GM12892 (cell line): ENCODE measurements at regions not wholly inside any gene's neighbourhood (a gene's known extent, or its start where the extent isn't known, plus 50 kb on each side); places are given as distances from the start of the nearest gene placed in this dataset.
"Not testable (repeated sequence)": the region's sequence is repeated elsewhere in the genome, so short reads cannot be mapped to it uniquely, and the experiment has no call there.

Experiments used
- DNase-seq: peaks from one replicate; pipeline ENCODE4 v3.0.0; 2011; ENCODE audit not compliant: insufficient read length
- FAIRE-seq: peaks from 2 replicates; lab custom pipeline; 2011; peaks lifted over from hg19 to GRCh38; lab: Jason Lieb, UNC
- POLR2A ChIP-seq: IDR thresholded peaks from 2 replicates; pipeline ENCODE4 v1.6.1; 2011; ENCODE audit warnings: low read depth, low read length, control low read depth
- POLR2AphosphoS5 ChIP-seq: IDR thresholded peaks from 2 replicates; pipeline ENCODE4 v1.6.1; 2011; ENCODE audit warnings: low read depth, low read length, control low read depth
- TAF1 ChIP-seq: IDR thresholded peaks from 2 replicates; pipeline ENCODE4 v1.6.1; 2011; ENCODE audit warnings: low read depth, mild to moderate bottlenecking, control low read depth, low read length, borderline replicate concordance

DNA sequence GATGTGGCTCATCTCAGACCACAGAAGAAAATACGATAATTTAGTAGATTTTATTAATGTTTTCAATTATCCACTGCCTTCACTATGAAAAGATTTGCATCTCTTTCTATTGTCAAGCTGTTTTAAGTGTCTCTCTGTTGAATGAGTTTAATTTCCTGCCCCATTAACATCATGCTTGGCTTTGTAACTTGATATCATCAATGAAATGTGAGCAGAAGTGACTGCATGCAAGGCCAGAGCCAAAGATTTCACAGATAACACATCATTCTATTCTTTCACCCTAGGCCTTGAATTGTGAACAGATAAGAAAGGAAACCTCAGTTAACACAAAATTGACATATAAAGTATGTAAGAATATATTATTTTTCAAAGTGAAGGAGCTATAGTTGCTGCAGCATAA is 986.4 kb upstream of the CDH18 start:
- TF ChIP-seq TAF1 (no peak), POLR2A (no peak)
- FAIRE-seq, result no peak
- no peak for DNase-seq

GRCh38 chr5:20972419-20972925 is 984.5 kb upstream of the CDH18 start:
- TF ChIP-seq POLR2A (no peak), POLR2AphosphoS5 (no peak), TAF1 (no peak)
- no peak for FAIRE-seq
- no peak for DNase-seq

- FAIRE-seq (no peak), DNase-seq (no peak)
- TF ChIP-seq POLR2AphosphoS5 (no peak), TAF1 (no peak), POLR2A (no peak)
These were observed 971.3 kb upstream of the CDH18 start for GRCh38 chr5:20959347-20959746.

GRCh38 chr5:20958641-20959040 is 970.6 kb upstream of the CDH18 start:
- no peak for FAIRE-seq
- DNase-seq, result no peak
- no peak for TF ChIP-seq TAF1
- TF ChIP-seq POLR2A, result no peak
- no peak for TF ChIP-seq POLR2AphosphoS5

GRCh38 chr5:20956134-20956533 is 968.1 kb upstream of the CDH18 start:
- TF ChIP-seq POLR2A (no peak), POLR2AphosphoS5 (no peak), TAF1 (no peak)
- no peak for FAIRE-seq
- DNase-seq, result no peak

GRCh38 chr5:20949636-20950035 is 961.6 kb upstream of the CDH18 start:
- TF ChIP-seq TAF1 (no peak), POLR2AphosphoS5 (no peak), POLR2A (no peak)
- DNase-seq (no peak), FAIRE-seq (no peak)

- not testable (repeated sequence) for FAIRE-seq, DNase-seq
These were observed 955.4 kb upstream of the CDH18 start for GRCh38 chr5:20943183-20943971.

DNA sequence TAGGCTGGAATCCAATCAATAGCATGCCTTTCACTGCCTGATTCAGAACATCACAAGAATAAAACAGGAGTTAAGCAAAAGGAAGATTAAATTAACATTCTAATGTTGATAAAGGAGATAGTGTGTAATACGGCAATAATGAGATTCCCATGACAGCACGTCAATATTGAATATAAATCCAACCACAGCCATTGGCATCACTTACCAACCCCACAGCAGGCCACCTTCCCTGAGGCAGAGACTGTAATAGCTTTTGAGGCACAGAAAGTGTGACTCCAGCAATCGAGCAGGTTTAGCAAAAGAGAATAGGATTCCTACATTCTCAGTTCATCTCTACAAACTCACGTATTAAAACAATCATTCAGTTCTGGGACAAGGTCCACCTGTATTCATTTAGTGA is 954.6 kb upstream of the CDH18 start:
- not testable (repeated sequence) for FAIRE-seq, DNase-seq

- DNase-seq, FAIRE-seq: not testable (repeated sequence)
These were observed 952.8 kb upstream of the CDH18 start for GRCh38 chr5:20940786-20941185.

GRCh38 chr5:20890936-20891335 is 902.9 kb upstream of the CDH18 start:
- not testable (repeated sequence) for FAIRE-seq, DNase-seq

DNA sequence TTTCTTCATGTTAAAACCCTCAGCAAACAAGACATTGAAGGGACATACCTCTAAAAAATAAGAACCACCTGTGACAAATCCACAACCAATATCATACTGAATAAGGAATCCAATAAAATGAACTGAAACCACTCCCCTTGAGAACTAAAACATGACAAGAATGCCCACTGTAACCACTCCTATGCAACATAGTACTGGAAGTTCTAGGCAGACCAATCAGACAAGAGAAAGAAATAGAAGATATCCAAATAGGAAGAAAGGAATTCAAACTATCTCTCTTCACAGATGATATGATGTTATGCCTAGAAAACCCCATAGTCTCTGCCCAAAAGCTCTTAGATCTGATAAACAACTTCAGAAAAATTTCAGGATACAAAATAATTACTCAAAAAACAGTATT is 887.7 kb upstream of the CDH18 start:
- not testable (repeated sequence) for DNase-seq, FAIRE-seq

DNA sequence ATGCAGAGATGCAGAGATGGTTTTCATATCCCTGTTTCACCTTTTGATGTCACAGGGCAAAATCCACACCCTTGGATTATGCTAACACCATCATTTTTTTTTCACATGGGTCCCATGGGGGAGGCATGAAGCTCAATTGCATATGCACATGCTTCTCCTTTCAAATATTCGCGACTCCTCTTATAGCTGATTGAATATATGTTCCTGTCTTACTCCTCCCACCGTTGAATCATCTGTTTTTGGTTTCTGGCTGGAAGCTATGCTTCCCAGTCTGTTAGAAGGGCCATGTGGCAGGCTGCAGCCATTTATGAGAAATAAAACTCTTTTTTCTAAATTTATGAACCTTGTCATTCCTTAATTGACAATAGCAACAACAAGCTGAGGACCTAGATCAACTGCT is 877.9 kb upstream of the CDH18 start:
- not testable (repeated sequence) for FAIRE-seq, DNase-seq

DNA sequence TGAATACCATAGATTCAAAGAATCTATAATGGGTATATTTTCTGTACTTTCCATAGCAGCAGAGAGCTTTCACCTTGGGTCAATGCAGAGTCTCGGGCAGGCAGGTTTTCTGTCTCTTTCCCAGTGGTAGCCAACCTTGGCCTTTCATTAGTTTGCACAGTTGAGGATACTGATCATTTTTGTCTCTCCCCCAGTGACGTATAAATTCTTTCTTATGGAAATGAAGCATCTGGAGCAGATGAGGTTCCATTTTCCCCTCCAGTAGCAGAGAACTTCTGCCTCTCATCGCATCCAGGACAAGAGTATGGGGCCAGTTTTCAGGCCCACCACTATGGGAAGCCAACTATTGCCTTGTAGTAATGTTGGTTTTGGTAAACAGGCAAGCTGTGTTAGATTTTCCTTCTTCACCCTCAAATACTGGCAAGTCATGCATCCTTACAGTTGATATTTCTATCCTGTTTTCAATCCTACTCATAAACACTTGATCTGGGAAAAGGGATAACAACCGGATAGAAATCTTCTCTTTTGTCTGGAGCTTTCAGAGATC is 845.2 kb upstream of the CDH18 start:
- TF ChIP-seq POLR2AphosphoS5, result no peak
- TF ChIP-seq TAF1, result no peak
- TF ChIP-seq POLR2A, result no peak
- FAIRE-seq (peak; percentile 67), DNase-seq (no peak)
